Cardiac septum (tissue), 1 donor: ENCODE measurements at regions not wholly inside any gene's neighbourhood (a gene's known extent, or its start where the extent isn't known, plus 50 kb on each side); places are given as distances from the start of the nearest gene placed in this dataset.

ENCODE experiments used
- DNase-seq: peaks from one replicate; pipeline ENCODE4 v3.0.0-alpha.2; 2020; ENCODE audit warnings: low spot score
- intact Hi-C: fragments of 100-400 bp; cut with DNase I; formaldehyde crosslinking; loops from one replicate; pipeline ENCODE4 v1.14.0; 2022
- donor health status: DM: no; HTN: no; CAD: no.

DNA sequence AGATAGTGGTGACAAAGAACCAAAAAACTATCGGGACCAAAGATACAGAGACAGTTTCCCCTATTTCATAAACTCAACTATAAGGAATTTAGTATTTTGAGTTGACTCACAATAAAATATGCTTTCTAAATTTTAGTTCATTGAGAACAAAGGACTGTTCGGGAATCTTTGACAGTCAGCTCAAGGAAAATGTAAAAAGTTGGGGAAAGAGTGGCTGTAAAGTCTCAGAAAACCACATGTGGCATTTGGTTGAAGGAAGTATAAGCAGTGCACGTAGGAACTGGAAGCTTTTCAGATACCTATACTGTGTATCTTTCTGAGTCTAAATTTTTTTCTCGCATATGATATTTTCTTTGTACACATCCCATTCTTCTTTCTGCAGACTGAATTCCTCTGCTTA, 688.9 kb downstream of the KCNA4 start:
- DNase-seq: no peak
- intact Hi-C loops: no loop called here

DNA sequence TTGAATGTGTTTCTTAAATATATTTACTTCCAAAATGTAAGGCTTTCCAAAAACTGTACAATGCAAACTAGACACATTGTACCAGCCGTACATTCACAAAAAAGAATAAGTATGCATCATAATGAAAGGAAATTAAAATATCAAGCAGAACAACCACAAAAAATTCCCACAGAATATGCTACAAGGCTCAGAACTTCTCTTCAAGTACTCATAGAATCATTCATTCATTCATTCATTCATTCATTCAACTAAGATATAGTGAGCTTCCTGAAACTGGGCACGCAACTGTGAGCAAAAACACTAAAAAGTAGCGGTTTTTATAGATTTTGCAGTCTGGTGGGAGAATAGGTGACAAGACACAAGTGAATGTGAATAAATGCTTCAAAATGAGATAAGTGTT, 690.1 kb downstream of the KCNA4 start:
- intact Hi-C loops: no loop called here
- no peak for DNase-seq

DNA sequence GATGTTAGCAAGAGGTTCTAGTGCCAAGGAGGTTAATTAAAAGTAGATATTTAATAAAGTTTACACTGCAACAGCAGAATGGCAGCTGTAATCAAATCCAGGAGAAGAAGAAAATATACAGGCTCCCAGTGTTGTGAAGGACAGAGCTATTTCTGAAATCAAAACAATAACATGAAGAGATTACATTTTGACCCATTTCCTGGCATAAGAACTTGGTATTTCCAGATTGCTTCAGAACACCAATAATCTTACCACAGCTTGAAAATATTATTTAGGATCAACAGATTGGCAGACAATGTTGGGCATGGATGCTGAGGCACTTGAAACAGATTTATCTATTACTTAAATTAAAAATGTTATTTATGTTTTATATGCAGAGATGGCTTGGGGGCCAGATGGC, 692.5 kb downstream of the KCNA4 start:
- DNase-seq: no peak
- intact Hi-C loops: no loop called here

DNA sequence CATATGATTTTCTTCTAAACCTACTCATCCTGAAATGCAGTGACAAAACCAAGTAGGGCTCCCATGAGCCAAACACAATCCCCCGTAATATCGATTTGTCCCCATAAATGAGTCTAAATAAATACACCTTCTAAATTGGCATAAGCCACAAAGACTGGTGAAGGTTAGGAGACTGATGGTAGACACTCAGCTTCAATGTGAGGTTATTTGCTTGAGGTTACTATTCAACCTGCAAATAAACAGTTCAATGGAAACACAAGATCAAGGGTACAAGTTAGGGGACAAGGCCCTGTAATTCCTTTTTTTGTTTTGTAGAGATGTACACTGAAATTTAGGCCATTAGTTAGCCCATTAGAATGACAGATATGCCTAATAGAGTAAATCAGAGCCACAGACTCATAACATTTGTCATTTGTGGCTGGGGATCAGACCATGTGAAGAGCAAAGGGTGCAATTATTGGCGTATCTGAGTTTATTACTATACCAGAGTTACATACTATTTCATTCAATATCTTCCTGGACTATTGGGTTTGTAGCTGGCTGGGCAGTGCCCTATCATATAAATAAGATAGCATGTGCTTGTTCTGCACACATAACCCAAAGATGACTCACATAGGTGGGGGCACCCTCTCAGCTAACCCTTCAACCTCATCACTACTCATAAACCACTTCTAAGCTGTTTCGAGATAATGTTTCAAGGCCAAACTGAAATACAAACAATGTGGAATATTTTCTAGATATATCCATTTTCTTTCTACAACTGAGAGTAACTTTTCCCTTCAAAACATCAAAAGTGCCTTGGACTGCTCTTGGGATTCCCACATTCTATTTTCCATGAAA, 695.3 kb downstream of the KCNA4 start:
- no peak for DNase-seq
- intact Hi-C loops: no loop called here

DNA sequence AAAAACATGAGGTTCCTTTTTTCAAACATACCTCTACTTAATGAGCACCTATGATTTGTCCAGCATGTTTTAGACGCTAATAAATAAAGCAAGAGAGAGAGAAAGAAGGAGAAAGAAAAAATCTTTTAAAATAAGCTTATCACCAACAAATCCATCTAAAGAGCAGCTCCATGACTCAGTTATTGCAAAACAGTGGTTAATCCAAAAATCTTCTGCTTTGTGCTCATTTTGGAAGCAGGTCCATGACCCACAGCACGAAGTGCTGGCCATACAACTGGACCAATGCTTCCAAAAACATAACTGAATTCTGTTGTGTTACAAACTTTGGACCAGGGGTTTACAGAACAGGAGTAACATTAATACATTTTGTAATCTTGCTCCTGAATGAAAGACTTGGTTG, 696.6 kb downstream of the KCNA4 start:
- intact Hi-C loops: no loop called here
- no peak for DNase-seq

DNA sequence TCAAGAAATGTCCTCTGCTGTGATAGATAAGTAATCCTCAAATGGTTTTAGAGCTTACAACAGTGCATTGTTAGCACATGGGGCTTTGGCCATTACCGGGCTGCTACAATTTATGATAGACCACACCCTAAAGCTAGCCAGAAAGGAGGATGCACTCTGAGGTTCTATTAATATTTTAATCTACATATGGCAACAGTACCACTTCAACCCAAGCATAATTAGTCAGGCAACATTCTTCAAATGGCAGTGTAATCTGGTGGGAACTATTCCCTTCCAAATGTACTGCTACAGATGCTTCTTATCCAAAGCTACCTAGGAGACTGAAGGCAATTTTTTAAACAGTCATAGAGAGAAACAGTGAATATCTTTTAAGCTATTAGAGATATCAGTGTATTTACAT, 697.6 kb downstream of the KCNA4 start:
- intact Hi-C loops: no loop called here
- no peak for DNase-seq

DNA sequence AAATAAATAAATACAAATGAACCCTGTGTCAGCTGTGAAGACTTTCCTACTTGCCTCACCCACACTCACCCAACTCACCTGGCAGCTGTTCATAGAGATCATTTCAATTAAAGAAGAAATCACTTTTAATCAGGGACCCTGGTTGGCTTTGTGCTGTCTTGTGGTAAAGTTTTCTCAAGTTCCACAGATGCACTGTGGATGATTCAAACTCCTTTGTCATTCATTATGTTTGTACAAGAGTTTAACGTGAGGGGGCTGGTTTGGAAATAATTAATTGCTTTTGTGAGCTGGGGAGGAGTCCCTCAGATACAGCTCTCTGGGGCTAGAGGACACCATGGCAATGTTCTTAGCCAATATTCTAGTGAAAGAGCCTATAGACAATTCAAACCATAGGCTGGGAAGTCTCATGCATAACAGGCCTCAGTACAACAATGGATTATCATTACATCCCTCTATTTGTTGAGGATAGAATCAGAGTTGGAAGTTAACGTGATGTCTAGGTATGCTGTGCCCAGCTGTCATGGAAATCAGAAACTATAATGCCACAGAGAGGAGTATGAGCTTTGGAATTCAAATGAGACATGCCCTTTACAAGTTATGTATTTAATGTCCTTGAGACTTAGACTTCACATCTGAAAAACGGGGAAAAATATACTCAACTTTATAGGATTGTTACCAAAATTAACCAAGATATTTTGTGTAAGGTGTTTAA, 698.5 kb downstream of the KCNA4 start:
- intact Hi-C loops: no loop called here
- DNase-seq: no peak

DNA sequence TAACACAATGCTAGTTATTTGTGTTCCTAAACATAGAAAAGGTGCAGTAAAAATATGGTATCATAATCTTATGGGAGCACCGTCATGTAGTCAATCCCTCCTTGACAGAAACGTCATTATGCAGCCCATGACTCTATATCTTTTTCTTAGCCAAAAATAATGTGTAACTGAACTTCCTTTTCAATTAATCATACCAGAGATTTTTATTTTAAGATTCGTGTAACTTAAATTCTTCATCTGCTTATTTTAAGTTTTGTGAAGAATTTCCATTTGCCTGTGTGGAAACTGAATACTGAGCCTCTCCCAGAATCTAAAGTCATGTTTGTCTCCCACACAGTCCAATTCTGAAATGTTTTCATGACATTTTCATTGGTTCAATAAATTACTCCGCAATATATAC, 699.1 kb downstream of the KCNA4 start:
- intact Hi-C loops: no loop called here
- no peak for DNase-seq

DNA sequence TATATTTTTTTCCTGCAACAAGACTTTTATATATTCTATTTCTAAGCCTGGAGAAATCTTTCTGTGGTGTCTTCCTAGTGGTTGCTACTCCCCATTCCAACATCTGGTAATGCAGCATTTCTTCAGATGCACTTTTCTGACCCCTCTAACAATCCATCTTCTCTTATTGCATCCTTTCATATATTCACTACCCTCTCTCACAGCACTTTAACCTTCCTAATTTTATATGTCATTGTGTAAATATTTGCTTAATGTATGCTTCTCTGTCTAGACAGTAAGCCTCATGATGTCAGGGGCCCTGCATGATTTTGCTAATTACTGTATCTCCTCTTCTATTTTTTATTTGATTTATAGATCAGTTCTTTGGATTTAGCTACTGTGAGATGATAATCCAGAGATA, 701.6 kb downstream of the KCNA4 start:
- intact Hi-C loops: no loop called here
- DNase-seq: no peak

DNA sequence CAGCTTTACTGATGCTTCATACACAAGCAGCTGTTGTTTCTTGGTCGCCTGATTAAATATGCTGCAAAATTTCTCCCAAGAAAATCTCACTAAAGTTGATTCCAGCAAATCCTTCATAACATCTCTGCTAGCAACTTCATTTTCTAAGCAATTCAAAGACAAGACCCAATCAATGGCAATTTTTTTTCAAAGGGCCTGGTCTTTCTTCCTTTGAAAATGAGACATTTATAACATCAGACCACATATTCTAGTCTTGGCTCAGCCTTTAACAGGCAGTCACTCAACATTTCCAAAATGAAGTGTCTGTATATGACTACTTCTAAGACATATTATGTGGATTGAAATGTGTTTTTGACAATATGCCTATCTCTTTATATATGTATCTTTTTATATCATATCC, 702.6 kb downstream of the KCNA4 start:
- intact Hi-C loops: no loop called here
- DNase-seq: no peak

DNA sequence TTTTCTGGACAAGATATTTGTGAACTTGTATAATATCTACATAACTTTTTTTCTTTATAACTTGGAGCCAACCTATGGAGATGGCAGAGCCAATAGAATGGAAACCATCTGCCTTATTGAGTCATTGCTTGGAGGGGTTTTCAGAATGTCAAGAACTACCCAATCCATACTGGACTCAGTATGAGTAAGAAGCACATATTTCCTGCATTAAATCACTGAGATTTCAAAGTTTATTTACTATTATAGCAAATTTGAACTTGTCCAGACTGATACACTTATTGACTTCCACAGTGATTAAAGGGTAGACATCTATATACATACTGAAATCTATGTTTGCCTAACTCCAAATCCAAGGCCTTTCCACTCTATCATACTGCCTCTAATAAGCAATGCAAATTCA, 704.0 kb downstream of the KCNA4 start:
- intact Hi-C loops: no loop called here

DNA sequence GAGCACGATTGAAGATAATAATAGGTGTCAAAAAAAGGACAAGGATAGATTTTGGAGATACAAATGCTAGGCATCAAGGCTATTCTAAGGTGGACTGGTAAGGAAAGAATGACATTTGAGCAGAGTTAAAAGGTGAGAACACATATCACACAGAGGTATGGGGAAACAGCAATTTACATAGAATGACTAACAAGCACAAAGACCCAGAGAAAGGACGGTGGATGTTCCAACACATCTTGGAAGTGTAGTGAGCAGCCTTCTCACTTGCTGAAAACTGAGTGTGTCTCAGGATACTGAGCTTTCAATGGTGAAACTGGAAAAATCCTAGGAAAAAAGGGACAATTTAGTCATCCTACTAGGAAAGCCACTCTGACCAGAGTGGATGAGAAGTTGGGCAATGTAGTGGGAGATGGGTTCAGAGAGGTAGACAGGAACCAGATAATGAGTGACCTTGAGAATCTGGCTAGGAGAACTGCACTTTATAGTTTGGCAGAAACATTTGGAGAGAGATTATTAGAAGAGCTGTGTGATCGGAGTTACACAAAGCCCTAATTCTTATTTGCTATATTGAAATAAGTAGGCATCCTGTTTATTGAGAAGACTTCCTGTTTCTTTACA, 706.0 kb downstream of the KCNA4 start:
- intact Hi-C loops: no loop called here

More for the DNA sequence above, 704.0 kb downstream of the KCNA4 start:
- DNase-seq: no peak

DNA sequence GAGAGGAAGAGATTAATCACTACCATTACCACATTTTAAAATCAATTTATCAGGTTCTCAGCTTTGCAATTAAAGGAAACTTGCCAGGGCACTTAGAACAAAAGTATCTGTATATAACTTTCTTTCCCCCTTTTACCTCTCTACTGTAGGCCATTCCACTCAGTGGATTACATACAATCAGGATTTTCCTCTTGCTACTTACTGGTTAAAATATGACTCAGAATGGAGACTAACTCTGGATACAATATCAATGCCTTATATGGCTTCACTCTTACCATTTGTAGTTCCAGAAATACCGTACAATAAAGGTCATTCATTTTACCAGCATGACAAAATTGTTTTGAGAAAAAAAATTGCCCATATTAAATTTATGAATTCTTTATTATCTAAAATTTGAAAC, 706.8 kb downstream of the KCNA4 start:
- DNase-seq: no peak
- intact Hi-C loops: no loop called here

More for the DNA sequence above, 706.0 kb downstream of the KCNA4 start:
- no peak for DNase-seq

DNA sequence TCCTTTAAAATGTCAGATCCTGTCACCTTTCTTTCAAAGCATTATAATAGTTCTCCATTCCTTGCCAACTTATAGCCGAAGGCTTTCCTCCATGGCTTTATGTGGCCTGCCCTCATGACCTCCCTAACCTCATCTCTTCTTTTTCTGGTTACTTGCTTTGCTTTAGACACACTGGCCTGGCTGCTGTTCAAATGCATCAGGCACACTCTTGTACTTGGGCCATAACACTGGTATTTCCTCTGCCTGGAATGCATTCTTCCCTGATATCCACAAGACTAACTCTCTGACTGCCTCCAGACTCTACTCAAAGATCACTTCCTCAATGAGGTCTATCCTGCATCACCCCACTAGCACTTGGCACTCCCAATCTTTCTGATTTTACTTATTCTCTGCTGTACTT, 710.3 kb downstream of the KCNA4 start:
- intact Hi-C loops: no loop called here

DNA sequence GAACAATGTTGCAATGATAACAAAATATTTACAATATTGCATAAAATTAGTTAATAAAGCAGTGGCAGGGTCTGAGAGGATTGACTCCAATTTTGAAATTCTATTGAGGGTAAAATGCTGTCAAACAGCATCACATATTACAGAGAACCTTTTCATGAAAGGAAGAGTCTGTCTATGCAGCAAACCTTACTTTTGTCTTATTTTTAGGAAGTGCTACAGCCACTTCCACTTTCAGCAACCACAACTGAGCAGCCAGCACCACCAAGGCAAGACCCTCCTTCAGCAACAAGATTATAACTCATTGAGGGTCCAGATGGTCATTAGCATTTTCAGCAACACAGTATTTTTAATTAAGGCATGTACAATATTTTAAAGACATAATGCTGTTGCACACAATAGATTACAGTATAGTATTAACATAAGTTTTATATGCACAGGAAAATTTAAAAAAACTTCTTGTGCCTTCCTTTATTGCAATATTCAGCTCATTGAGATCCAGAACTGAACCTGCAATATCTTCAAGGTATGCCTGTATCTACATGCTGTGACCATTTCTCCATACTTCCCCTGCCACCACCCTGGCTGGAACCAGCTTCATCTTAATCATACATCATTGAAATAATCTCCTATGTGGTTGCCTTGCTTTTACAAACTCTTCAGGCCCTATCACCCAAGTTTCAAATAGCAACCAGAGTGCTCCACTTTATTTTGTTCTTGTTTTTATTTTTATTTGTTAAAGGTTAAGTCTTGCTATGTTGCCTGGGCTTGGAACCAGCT, 711.2 kb downstream of the KCNA4 start:
- no peak for DNase-seq
- intact Hi-C loops: no loop called here

More for the DNA sequence above, 710.3 kb downstream of the KCNA4 start:
- DNase-seq: no peak

DNA sequence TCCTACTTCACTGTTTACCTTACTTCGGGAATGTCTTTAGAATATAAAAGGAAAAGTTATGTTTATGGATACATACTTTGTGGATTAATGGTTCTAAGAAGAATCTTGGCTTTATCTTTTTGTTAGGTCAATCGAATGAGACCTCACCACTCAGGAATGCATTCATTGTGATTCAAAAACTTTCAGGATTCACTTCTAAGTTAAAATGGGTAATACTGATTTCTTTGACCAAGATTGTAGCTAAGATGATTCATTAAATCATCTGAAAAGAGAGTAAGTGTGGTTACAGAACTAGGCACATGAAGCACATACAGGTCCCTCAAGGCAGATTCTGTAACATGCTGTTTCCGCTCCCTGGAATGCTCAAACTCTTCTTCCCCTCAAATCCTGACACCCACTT, 716.4 kb downstream of the KCNA4 start:
- intact Hi-C loops: no loop called here
- no peak for DNase-seq

DNA sequence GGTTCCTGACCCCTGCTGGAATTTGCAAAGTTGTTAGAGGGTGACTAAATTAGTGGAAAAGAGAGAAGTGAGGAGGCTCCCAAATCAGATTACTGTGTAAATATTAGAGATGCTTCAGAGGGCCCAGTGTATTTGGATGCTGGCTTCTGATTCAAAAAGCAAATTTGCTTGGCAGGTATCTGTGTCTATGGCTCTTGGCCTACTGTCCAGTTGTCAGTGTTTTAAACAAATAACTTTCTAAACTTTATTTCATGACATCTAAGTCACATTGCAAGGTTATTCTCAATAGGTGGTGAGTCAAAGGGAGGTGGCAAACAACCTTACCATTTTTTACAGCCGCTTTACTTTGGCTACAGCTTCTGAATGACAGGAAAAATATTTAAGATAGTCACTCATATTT, 720.1 kb downstream of the KCNA4 start:
- intact Hi-C loops: no loop called here
- DNase-seq: no peak

DNA sequence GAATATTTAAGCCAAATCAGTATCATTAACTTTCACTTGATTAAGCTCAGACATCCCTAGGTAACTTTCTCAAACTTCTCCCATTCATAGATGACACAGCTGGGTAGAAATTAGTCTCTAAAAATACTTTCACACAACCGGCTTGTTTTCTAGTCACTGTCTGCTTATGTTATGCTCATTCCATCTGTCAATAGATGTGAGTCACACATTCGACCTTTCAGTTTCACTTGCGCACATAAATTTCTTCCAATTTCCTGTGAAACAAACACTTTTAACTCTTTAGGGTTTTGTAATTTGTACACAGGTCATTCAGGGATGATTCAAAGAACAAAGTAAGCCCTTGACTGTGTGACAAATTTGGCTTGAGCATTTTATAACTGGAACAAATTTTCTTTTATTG, 723.0 kb downstream of the KCNA4 start:
- no peak for DNase-seq
- intact Hi-C loops: no loop called here

DNA sequence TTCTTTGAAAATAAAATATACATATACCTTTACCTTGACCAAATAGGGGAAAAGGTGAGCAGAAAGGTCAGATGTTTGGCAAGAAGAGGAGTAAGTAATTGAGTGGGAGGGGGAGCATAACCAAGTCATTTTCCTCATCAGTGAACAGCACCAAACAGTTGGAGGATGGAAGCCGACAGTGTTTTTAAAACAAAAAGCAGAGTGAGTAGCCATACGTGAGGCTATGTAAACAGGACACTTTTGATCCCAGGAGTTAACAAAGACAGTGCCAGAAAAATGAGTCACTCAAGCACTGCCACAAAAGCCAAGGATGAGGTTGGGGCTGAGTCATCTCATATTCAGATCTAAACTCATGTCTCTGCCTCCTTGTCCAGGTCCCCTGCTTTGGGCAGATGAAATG, 734.7 kb downstream of the KCNA4 start:
- DNase-seq: no peak
- intact Hi-C loops: no loop called here

DNA sequence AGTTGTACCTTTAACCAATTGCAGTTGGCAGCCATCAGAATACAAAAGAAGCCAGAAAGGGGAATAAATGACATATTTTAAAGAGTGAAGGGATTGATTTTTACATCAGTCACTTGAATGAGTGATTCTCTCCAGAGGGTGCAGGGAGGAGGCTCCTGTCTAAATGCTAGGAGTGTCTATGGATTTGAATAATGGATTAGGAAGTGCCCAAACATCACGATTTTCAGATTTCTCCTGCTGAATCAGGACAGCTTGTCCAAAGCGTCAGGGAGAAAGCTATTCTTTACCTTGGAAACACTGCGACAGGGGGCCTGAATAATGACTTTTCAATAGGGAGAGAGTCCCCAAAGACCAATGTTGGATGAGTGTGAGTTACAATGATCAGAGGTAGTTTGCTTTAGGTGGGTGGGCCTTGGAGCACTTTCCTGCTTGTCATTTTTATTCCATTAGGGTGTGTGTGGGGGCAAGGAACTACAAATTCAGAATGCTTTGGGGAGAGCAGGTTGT, 735.5 kb downstream of the KCNA4 start:
- intact Hi-C loops: no loop called here
- DNase-seq: no peak
